HepG2 (cell line): ENCODE measurements at regions not wholly inside any gene's neighbourhood (a gene's known extent, or its start where the extent isn't known, plus 50 kb on each side); places are given as distances from the start of the nearest gene placed in this dataset.

Experiments used
- BCLAF1 ChIP-seq: fragments of 450-650 bp; IDR thresholded peaks from 2 replicates; pipeline ENCODE4 v1.6.1; 2017; ENCODE audit warnings: mild to moderate bottlenecking
- DMAP1 ChIP-seq: IDR thresholded peaks from 2 replicates; pipeline ENCODE4 v1.6.1; 2016
- GATAD2A ChIP-seq: IDR thresholded peaks from 2 replicates; pipeline ENCODE4 v1.6.1; 2016
- GTF3A ChIP-seq: sonication (generic); formaldehyde crosslinking; conservative IDR thresholded peaks from 2 replicates; pipeline ENCODE4 v1.4.0; 2020; ENCODE audit warnings: mild to moderate bottlenecking, missing genetic modification reagents
- ISX ChIP-seq: sonication (generic); formaldehyde crosslinking; conservative IDR thresholded peaks from 2 replicates; pipeline ENCODE4 v1.5.0; 2020; ENCODE audit warnings: missing genetic modification reagents
- JUNB ChIP-seq: sonication (generic); formaldehyde crosslinking; IDR thresholded peaks from 2 replicates; pipeline ENCODE4 v1.8.0; 2022; ENCODE audit warnings: missing genetic modification reagents, mild to moderate bottlenecking, borderline replicate concordance
- KLF11 ChIP-seq: IDR thresholded peaks from 2 replicates; pipeline ENCODE4 v1.6.1; 2016; ENCODE audit warnings: missing compliant biosample characterization
- LCORL ChIP-seq, 2 experiments: fragments of 450-650 bp in 1 of 2; sonication (generic) in 1 of 2; formaldehyde crosslinking in 1 of 2; IDR thresholded peaks; 2 replicates each; pipeline versions ENCODE4 v1.5.0 to v1.6.1; 2017 to 2020; ENCODE audit warnings: antibody characterized with exemption in 1 of 2, missing genetic modification reagents in 1 of 2
- NFE2 ChIP-seq: sonication (generic); formaldehyde crosslinking; IDR thresholded peaks from 2 replicates; pipeline ENCODE4 v1.4.0; 2020; ENCODE audit warnings: missing genetic modification reagents
- NFYB ChIP-seq: sonication (generic); formaldehyde crosslinking; IDR thresholded peaks from 2 replicates; pipeline ENCODE4 v1.4.0; 2020; ENCODE audit warnings: missing genetic modification reagents
- PAF1 ChIP-seq: IDR thresholded peaks from 2 replicates; pipeline ENCODE4 v1.6.1; 2016; ENCODE audit warnings: missing genetic modification reagents, missing compliant biosample characterization
- PHF20 ChIP-seq: sonication (generic); formaldehyde crosslinking; IDR thresholded peaks from 2 replicates; pipeline ENCODE4 v1.5.0; 2020; ENCODE audit warnings: mild to moderate bottlenecking, missing genetic modification reagents
- SRY ChIP-seq: sonication (generic); formaldehyde crosslinking; IDR thresholded peaks from 2 replicates; pipeline ENCODE4 v1.8.0; 2022; ENCODE audit warnings: mild to moderate bottlenecking, missing genetic modification reagents
- STAT5B ChIP-seq: sonication (generic); formaldehyde crosslinking; IDR thresholded peaks from 2 replicates; pipeline ENCODE4 v1.4.0; 2020; ENCODE audit warnings: missing genetic modification reagents
- TCF7L2 ChIP-seq: IDR thresholded peaks from 2 replicates; pipeline ENCODE4 v1.6.1; 2011; ENCODE audit warnings: mild to moderate bottlenecking, low read depth, low read length, moderate library complexity
- TEAD2 ChIP-seq: sonication (generic); formaldehyde crosslinking; IDR thresholded peaks from 2 replicates; pipeline ENCODE4 v1.9.0; 2021; ENCODE audit warnings: missing genetic modification reagents
- TFAP4 ChIP-seq: sonication (generic); IDR thresholded peaks from 2 replicates; pipeline ENCODE4 v1.6.1; 2016; ENCODE audit warnings: low read depth, borderline replicate concordance
- ZBTB42 ChIP-seq: sonication (generic); formaldehyde crosslinking; IDR thresholded peaks from 2 replicates; pipeline ENCODE4 v1.5.0; 2020; ENCODE audit warnings: mild to moderate bottlenecking, missing genetic modification reagents
- ZMYM3 ChIP-seq: sonication (generic); formaldehyde crosslinking; IDR thresholded peaks from 2 replicates; pipeline ENCODE4 v1.5.1; 2020; ENCODE audit warnings: mild to moderate bottlenecking, missing genetic modification reagents
- ZNF550 ChIP-seq: sonication (generic); formaldehyde crosslinking; IDR thresholded peaks from 2 replicates; pipeline ENCODE4 v1.4.0; 2020; ENCODE audit warnings: mild to moderate bottlenecking, missing genetic modification reagents, borderline replicate concordance
- ZNF552 ChIP-seq: sonication (generic); formaldehyde crosslinking; IDR thresholded peaks from 2 replicates; pipeline ENCODE4 v1.9.0; 2022; ENCODE audit warnings: missing genetic modification reagents, mild to moderate bottlenecking, borderline replicate concordance
- ZNF670 ChIP-seq: sonication (generic); formaldehyde crosslinking; IDR thresholded peaks from 2 replicates; pipeline ENCODE4 v1.8.0; 2022; ENCODE audit warnings: mild to moderate bottlenecking, missing genetic modification reagents, borderline replicate concordance
- ZNF737 ChIP-seq: sonication (generic); formaldehyde crosslinking; IDR thresholded peaks from 2 replicates; pipeline ENCODE4 v1.5.0; 2020; ENCODE audit warnings: missing genetic modification reagents, mild to moderate bottlenecking, borderline replicate concordance
- ZNF740 ChIP-seq: sonication (generic); formaldehyde crosslinking; IDR thresholded peaks from 2 replicates; pipeline ENCODE4 v1.4.0; 2020; ENCODE audit warnings: missing genetic modification reagents
- ZNF776 ChIP-seq: sonication (generic); formaldehyde crosslinking; IDR thresholded peaks from 2 replicates; pipeline ENCODE4 v1.4.0; 2020; ENCODE audit warnings: mild to moderate bottlenecking, missing genetic modification reagents
- ZSCAN25 ChIP-seq: sonication (generic); formaldehyde crosslinking; IDR thresholded peaks from 2 replicates; pipeline ENCODE4 v1.8.0; 2022; ENCODE audit warnings: mild to moderate bottlenecking, missing genetic modification reagents

- peak; percentile 96 for TF ChIP-seq TFAP4
- 0 out of 2 replicates have a peak, but pooled peaks have one; percentile 56 for TF ChIP-seq ZNF550 (CRISPR knock-in tag)
- TF ChIP-seq GATAD2A, result peak; percentile 100
- TF ChIP-seq ZNF737 (CRISPR knock-in tag), result no peak; the same call in 1 of the 2 replicates
- 0 out of 2 replicates have a peak, but pooled peaks have one; percentile 63 for TF ChIP-seq LCORL (IDR thresholded peaks at IDR 0.05)
- peak; percentile 69 for TF ChIP-seq LCORL (CRISPR knock-in tag; IDR thresholded peaks at IDR 0.05)
- no peak for TF ChIP-seq ISX (CRISPR knock-in tag)
- no peak for TF ChIP-seq ZNF552 (CRISPR knock-in tag)
- TF ChIP-seq STAT5B (CRISPR knock-in tag), result peak; percentile 78; the same call in 1 of the 2 replicates
- no peak for TF ChIP-seq NFE2 (CRISPR knock-in tag)
- TF ChIP-seq ZSCAN25 (CRISPR knock-in tag), result no peak
- TF ChIP-seq ZNF670 (CRISPR knock-in tag), result peak; percentile 82; the same call in 1 of the 2 replicates
- TF ChIP-seq ZNF740 (CRISPR knock-in tag), result peak; percentile 67; the same call in 1 of the 2 replicates
- peak; percentile 76; the same call in 1 of the 2 replicates for TF ChIP-seq ZMYM3 (CRISPR knock-in tag)
- TF ChIP-seq JUNB (CRISPR knock-in tag), result 0 out of 2 replicates have a peak, but pooled peaks have one; percentile 34
- 0 out of 2 replicates have a peak, but pooled peaks have one; percentile 33 for TF ChIP-seq PHF20 (CRISPR knock-in tag)
- no peak for TF ChIP-seq BCLAF1
- peak; percentile 25; the same call in 1 of the 2 replicates for TF ChIP-seq NFYB (CRISPR knock-in tag)
- TF ChIP-seq GTF3A, result no peak
- no peak for TF ChIP-seq PAF1 (CRISPR knock-in tag)
- 0 out of 2 replicates have a peak, but pooled peaks have one; percentile 17 for TF ChIP-seq SRY (CRISPR knock-in tag)
- TF ChIP-seq KLF11, result peak; percentile 80; the same call in 1 of the 2 replicates
- TF ChIP-seq DMAP1, result peak; percentile 65; the same call in 1 of the 2 replicates
- no peak for TF ChIP-seq TEAD2 (CRISPR knock-in tag)
- TF ChIP-seq ZNF776 (CRISPR knock-in tag), result peak; percentile 82
- TF ChIP-seq ZBTB42, result no peak
- peak; percentile 81 for TF ChIP-seq TCF7L2
Measured at GRCh38 chr2:8125741-8126711, 555.8 kb upstream of the ID2 start (continued).
